ENCODE measurements at regions not wholly inside any gene's neighbourhood (a gene's known extent, or its start where the extent isn't known, plus 50 kb on each side); places are given as distances from the start of the nearest gene placed in this dataset.
A peak's percentile ranks its signal among the peaks of the same experiment; 100 is the strongest.

- H3K4me1 Mint-ChIP-seq (ENCODE audit: low read depth, unreplicated experiment): no peaks in the 10 kb centered on the region
- TF ChIP-seq CTCF (IDR thresholded peaks at IDR 0.05; ENCODE audit: partially characterized antibody, unreplicated experiment): no peak
- no peak overlapping the region for H3K4me3 Mint-ChIP-seq (ENCODE audit: unreplicated experiment)
- no peaks in the 10 kb centered on the region for H3K36me3 Mint-ChIP-seq (ENCODE audit: unreplicated experiment)
- H3K27ac Mint-ChIP-seq (ENCODE audit: unreplicated experiment): no peak overlapping the region
- DNase-seq: no peak
- H3K9me3 Mint-ChIP-seq (ENCODE audit: unreplicated experiment): no peaks in the 10 kb centered on the region
- no peaks in the 10 kb centered on the region for H3K27me3 Mint-ChIP-seq (ENCODE audit: unreplicated experiment)
These were observed 431.3 kb downstream of the CMPK2 start for GRCh38 chr2:6434438-6434837.

- Mint-ChIP-seq H3K36me3 (ENCODE audit: unreplicated experiment) (no peaks in the 10 kb centered on the region), H3K9me3 (ENCODE audit: unreplicated experiment) (peaks cover 11% of the 10 kb centered on the region)
- DNase-seq: no peak
These were observed 423.9 kb downstream of the CMPK2 start for GRCh38 chr2:6441800-6442199.

GRCh38 chr2:6442252-6442985, 423.3 kb downstream of the CMPK2 start:
- Mint-ChIP-seq H3K4me3 (ENCODE audit: unreplicated experiment) (peak overlapping the region; percentile 47), H3K36me3 (ENCODE audit: unreplicated experiment) (no peaks in the 10 kb centered on the region), H3K27me3 (ENCODE audit: unreplicated experiment) (peaks cover 9% of the 10 kb centered on the region), H3K9me3 (ENCODE audit: unreplicated experiment) (peaks cover 11% of the 10 kb centered on the region), H3K27ac (ENCODE audit: unreplicated experiment) (peak overlapping the region; percentile 99), H3K4me1 (ENCODE audit: low read depth, unreplicated experiment) (peaks cover 57% of the 10 kb centered on the region)
- no peak for TF ChIP-seq CTCF (IDR thresholded peaks at IDR 0.05; ENCODE audit: partially characterized antibody, unreplicated experiment)
- DNase-seq: no peak

More at GRCh38 chr2:6441800-6442199, 423.9 kb downstream of the CMPK2 start:
- Mint-ChIP-seq H3K27me3 (ENCODE audit: unreplicated experiment) (peaks cover 9% of the 10 kb centered on the region), H3K4me3 (ENCODE audit: unreplicated experiment) (no peak overlapping the region), H3K27ac (ENCODE audit: unreplicated experiment) (peak overlapping the region; percentile 99), H3K4me1 (ENCODE audit: low read depth, unreplicated experiment) (peaks cover 51% of the 10 kb centered on the region)
- TF ChIP-seq CTCF (IDR thresholded peaks at IDR 0.05; ENCODE audit: partially characterized antibody, unreplicated experiment): no peak

GRCh38 chr2:6443061-6443823, 422.5 kb downstream of the CMPK2 start:
- Mint-ChIP-seq H3K4me1 (ENCODE audit: low read depth, unreplicated experiment) (peaks cover 57% of the 10 kb centered on the region), H3K27me3 (ENCODE audit: unreplicated experiment) (peaks cover 9% of the 10 kb centered on the region), H3K36me3 (ENCODE audit: unreplicated experiment) (no peaks in the 10 kb centered on the region), H3K27ac (ENCODE audit: unreplicated experiment) (peak overlapping the region; percentile 99), H3K9me3 (ENCODE audit: unreplicated experiment) (peaks cover 11% of the 10 kb centered on the region), H3K4me3 (ENCODE audit: unreplicated experiment) (peak overlapping the region; percentile 59)
- no peak for TF ChIP-seq CTCF (IDR thresholded peaks at IDR 0.05; ENCODE audit: partially characterized antibody, unreplicated experiment)
- peak; percentile 41 for DNase-seq

- Mint-ChIP-seq H3K4me3 (ENCODE audit: unreplicated experiment) (no peak overlapping the region), H3K27ac (ENCODE audit: unreplicated experiment) (peak overlapping the region; percentile 99), H3K36me3 (ENCODE audit: unreplicated experiment) (no peaks in the 10 kb centered on the region), H3K4me1 (ENCODE audit: low read depth, unreplicated experiment) (peaks cover 61% of the 10 kb centered on the region), H3K27me3 (ENCODE audit: unreplicated experiment) (peaks cover 9% of the 10 kb centered on the region), H3K9me3 (ENCODE audit: unreplicated experiment) (peaks cover 11% of the 10 kb centered on the region)
- no peak for DNase-seq
- no peak for TF ChIP-seq CTCF (IDR thresholded peaks at IDR 0.05; ENCODE audit: partially characterized antibody, unreplicated experiment)
These were observed 421.2 kb downstream of the CMPK2 start for GRCh38 chr2:6444514-6444913.

Measured in glutamatergic neuron (in vitro differentiated cells).